GM12874 (cell line): ENCODE measurements at regions not wholly inside any gene's neighbourhood (a gene's known extent, or its start where the extent isn't known, plus 50 kb on each side); places are given as distances from the start of the nearest gene placed in this dataset.

Experiments used
- CTCF ChIP-seq: IDR thresholded peaks from 2 replicates; pipeline ENCODE4 v1.5.1; 2011; ENCODE audit warnings: low read depth, mild to moderate bottlenecking, control low read depth, low read length, moderate library complexity; ENCODE audit not compliant: insufficient read depth

DNA sequence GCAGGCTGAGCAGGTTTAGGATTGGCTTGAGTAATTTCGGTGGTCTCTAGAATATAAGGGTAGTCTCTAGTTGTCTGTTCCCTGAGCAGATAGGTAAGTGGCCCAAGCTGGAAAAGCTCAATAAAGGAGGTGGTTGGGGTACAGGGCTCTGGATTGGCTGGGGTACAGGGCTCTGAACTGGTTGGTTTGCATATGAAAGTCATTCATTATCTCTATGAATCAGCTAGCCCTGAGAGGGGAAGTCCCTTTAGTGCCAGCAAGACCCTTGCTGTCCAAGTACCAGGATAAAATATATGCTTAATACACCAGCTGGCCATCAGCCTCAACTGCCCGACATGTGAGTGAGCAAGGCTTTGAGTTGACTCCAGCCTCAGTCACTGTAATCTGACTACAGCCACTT lies 93.0 kb downstream of the ZBTB18 start:
- no peak for TF ChIP-seq CTCF

GRCh38 chr1:244150071-244150470 lies 99.0 kb downstream of the ZBTB18 start:
- no peak for TF ChIP-seq CTCF

GRCh38 chr1:244150665-244151064 lies 99.6 kb downstream of the ZBTB18 start:
- no peak for TF ChIP-seq CTCF

GRCh38 chr1:244151537-244151936 lies 100.5 kb downstream of the ZBTB18 start:
- no peak for TF ChIP-seq CTCF

GRCh38 chr1:244154508-244154871 lies 103.4 kb downstream of the ZBTB18 start:
- TF ChIP-seq CTCF: no peak

DNA sequence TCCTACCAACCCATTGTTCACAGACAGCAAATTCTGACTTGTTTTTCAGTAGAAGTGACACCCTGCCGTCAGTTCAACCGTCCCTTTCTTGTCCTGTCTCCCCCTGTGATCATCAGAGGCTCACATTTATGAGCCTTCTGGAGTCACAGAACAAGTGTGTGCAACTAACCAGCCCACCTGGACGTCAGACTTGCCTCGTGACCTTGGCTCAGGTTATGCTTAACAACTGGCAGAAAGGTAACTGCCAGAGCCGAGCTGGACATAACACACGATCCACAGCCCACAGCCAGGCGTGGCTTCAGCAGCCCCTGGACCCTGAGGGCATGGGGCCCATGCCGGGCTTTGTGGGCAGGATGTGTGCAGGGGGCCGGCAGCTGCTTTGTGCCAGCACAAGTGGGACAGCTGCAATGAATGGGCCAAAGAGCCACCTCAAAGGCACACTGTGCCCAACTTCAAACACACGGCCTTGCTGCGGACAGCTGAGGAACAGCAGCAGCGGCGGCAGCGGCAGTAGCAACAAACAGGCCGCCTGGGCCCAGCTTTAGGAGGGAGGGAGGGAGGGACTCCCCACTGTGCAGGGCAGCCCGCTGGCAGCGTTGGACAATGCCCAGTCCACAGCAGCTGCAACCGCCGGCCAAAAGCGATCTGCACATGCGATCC lies 103.9 kb downstream of the ZBTB18 start:
- no peak for TF ChIP-seq CTCF

DNA sequence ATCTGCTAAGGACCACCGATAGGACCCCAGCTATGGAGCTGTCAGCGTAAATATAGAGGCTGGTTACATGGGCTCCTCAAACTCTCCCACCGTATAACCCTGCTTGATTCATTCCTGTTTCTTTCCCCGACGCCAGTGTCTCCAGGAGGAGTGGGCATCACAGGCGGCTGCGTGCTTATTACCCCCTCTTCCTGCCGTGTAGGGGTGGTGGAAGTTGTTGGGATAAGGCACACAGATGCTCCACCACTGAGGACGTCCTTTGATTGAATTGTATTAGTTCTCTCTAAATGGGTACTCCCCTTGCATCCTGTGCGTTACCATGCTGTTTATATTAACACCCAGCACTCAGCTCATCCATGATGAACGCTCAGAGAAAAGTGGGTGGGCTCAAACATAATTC lies 104.6 kb downstream of the ZBTB18 start:
- no peak for TF ChIP-seq CTCF
